SH-SY5Y (cell line): ENCODE measurements at regions not wholly inside any gene's neighbourhood (a gene's known extent, or its start where the extent isn't known, plus 50 kb on each side); places are given as distances from the start of the nearest gene placed in this dataset.

ENCODE experiments used
- GATA2 ChIP-seq: IDR thresholded peaks from 2 replicates; pipeline ENCODE4 v1.6.1; 2011; ENCODE audit warnings: mild to moderate bottlenecking, low read depth, low read length
- GATA3 ChIP-seq: IDR thresholded peaks from 2 replicates; pipeline ENCODE4 v1.6.1; 2011; ENCODE audit warnings: low read depth, mild to moderate bottlenecking, low read length, moderate library complexity

DNA sequence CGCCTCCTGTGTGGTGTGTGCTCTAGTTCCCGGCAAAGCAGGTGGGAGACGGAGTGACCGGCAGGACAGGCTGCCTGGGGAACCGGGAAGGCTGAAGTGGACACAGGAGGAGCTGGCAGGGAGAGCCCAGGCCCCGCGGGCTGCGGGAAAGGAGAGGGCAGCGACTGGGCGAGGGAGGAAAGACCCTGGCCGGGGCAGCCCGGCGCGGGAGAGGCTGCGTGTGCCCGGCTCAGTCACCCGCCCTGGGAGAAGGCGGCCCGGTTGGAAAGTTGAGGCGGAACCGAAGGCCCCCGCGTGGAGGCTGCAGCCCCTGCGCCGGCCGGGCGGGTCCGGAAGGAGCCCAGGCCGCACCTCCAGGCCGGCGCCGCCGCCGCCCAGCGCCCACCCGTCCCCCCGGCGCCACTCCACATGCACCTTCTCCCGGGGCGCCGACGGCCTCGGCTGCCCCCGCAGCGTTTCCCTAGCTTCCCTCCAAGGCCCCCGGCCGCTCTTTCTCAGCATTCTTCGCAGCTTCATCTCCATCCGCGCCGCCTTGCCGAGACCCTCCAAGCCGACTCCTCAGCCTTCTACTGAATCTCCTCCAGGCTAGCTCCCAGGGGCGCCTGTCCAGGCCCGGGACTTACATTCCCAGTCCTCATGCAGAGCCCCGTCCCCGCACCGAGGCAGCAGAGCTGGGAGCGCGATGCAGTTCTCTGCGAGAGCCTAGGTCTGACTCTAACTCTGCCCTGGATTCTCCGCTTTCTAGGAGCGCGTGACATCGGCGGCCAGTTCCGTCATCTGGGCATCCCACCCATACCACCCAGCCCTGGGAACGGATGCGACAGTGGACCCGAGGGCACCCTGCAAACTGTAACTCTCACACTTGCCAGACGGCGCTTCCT is 152.0 kb downstream of the ERCC6L2 start:
- no peak for TF ChIP-seq GATA3
- no peak for TF ChIP-seq GATA2
